ENCODE measurements at regions not wholly inside any gene's neighbourhood (a gene's known extent, or its start where the extent isn't known, plus 50 kb on each side); places are given as distances from the start of the nearest gene placed in this dataset.

DNA sequence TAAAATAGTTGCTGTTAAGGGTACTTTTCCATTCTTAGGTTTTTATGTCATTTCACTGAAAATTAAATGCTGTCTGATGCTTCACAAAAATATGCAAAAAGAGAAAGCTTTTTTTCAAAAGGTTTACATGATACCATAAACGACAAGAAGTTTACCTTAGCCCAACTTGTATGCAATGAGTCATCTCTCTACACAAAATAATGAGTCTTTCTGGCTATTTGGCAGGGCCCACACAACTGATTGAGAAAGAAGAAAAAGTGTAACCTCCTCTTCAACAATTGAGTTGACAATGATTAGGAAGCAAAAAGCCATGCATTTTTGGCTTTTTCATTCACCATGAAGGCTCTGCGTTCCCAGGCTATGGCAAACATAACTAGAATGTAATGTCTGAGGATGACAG is 165.4 kb upstream of the CPNE8 start:
- in situ Hi-C loops (cut with HindIII; ENCODE audit: low pct_unique_long_range_greater_than_20kb, low sequenced_read_pairs), result no loop called here
- DNase-seq (ENCODE audit: low read depth), result no peak

DNA sequence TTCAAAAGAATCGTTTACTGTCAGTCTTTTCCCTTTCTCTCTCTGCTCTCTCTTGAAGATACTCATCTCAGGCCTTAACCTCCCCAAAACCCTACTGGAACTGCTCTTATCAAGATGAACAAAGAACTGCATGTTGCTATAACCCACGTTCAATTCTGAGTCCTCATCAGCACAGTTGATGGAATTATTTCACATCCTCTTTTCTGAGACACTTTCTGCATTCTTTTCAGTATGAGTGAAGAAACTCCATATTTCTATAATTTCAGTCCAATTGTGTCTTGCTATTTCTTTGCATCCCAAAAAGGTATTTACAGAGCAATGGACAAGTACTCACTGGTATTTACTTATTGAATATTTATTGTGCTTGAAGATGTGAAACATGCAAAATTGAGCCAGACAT is 160.1 kb upstream of the CPNE8 start:
- DNase-seq (ENCODE audit: low read depth), result no peak
- in situ Hi-C loops (cut with HindIII; ENCODE audit: low pct_unique_long_range_greater_than_20kb, low sequenced_read_pairs), result no loop called here

DNA sequence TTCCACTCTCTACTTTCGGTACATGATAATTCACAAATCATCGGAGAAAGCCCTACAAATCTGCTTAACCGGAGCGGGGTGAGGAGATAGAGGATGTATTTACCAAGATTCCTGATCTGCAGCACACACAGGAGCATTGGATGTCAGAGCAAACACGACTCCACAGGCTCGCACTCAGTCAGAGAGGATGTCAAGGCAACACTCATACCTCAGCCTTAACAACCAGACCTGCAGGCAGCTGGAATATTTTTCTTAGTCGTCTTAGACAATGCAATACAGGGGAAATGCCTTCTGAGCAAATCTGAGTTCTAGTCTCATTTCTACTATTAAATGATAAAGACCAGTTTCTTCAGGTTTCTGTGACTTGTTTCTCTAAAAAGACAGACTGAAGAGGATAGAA is 159.3 kb upstream of the CPNE8 start:
- DNase-seq (ENCODE audit: low read depth), result no peak
- in situ Hi-C loops (cut with HindIII; ENCODE audit: low pct_unique_long_range_greater_than_20kb, low sequenced_read_pairs), result no loop called here

DNA sequence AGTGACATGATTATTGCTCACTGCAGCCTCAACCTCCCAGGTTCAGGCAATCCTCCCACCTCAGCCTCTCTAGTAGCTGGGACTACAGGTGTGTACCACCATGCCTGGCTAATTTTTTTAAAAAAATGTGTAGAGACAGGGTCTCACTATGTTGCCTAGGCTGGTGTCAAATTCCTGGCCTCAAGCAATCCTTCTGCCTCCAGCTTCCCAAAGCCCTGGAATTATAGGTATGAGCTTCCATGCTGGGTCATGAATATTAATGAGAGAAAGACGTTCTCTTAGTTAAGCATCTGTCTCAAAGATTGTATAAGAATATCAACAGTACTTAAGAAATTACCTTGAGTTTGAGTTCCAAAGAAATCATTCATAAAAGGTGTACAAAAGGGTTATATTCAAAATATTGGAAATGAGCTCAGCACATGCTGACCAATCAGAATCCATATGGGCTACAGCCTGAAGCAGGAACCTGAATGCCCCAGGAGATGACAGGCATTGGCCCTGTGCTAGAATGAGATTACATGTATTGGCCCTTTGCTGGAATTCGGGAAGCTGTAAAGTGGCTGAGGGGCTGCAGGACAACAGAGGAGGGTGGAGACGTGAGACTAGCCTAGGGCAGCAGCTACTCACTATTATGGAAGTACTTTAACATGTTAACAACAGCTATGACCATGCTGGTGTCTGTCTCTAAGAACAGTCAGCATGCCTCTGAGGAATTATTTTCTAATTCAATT is 157.0 kb upstream of the CPNE8 start:
- in situ Hi-C loops (cut with HindIII; ENCODE audit: low pct_unique_long_range_greater_than_20kb, low sequenced_read_pairs), result no loop called here
- no peak for DNase-seq (ENCODE audit: low read depth)

DNA sequence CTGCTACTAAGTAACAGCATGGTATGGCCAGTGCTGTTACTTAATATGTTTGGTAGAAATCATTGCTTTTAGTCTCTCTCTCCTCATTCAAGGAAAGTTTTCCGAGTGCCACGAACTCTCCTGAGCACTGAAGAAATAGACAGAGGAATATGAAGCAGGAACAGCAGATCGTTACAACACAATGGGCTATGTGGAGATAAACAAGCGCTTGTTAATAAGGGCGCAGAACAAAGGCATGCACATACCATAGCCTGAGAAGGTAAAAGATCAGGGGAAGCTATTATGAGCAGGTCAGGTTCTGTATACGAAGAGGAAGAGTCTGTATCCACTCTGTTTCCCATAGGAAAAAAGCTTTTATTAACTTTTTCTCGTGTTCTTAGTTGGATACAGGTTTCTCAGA is 156.2 kb upstream of the CPNE8 start:
- DNase-seq (ENCODE audit: low read depth), result no peak
- in situ Hi-C loops (cut with HindIII; ENCODE audit: low pct_unique_long_range_greater_than_20kb, low sequenced_read_pairs), result no loop called here

DNA sequence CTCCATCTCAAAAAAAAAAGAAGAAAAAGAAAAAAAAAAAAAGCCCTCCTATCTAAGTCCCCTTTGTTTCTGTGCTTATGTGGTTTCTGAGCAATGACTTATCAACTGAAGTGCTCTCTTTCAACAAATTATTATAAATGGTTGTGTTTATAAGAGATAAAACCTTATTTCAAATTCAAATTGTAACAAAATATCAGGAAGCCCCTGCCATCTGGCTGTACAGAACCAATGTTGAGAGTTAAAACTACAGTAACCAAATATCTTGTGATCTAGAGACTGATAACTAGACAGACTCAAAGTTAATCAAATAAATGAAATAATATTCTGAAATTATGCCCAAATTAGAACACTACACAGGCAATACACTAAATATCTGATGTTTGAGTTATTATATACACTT is 143.0 kb upstream of the CPNE8 start:
- in situ Hi-C loops (cut with HindIII; ENCODE audit: low pct_unique_long_range_greater_than_20kb, low sequenced_read_pairs), result no loop called here
- no peak for DNase-seq (ENCODE audit: low read depth)

DNA sequence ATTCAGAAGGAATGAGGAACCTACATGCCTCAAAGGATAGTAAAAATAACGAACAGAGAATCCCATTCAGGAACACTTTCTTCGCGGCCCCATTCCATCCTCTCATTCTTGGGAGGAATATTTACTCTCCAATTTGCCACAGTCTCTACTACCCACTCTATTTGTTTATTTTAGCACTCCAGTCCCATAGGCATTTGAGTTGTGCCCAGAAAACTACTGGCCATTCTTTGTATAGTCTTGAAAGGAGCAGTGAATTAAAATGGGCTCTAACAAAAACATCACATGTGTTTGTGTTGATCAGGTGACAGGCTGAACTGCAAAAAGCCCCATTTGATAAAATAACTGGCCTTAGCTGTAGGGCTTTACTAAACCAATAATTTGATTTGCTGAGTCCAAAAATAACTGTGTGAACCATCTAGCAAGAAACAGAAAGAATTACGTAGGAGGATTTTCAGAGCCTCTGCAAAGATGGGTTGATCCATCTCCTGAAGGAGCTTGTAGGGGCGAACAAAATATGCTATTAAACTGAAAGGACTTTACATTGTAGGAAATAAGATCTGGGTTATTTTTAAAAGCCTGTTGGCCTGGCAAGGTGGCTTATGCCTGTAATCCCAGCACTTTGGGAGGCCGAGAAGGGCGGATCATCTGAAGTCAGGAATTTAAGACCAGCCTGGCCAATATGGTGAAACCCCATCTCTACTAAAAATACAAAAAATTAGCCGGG is 142.3 kb upstream of the CPNE8 start:
- DNase-seq (ENCODE audit: low read depth), result no peak
- in situ Hi-C loops (cut with HindIII; ENCODE audit: low pct_unique_long_range_greater_than_20kb, low sequenced_read_pairs), result no loop called here

DNA sequence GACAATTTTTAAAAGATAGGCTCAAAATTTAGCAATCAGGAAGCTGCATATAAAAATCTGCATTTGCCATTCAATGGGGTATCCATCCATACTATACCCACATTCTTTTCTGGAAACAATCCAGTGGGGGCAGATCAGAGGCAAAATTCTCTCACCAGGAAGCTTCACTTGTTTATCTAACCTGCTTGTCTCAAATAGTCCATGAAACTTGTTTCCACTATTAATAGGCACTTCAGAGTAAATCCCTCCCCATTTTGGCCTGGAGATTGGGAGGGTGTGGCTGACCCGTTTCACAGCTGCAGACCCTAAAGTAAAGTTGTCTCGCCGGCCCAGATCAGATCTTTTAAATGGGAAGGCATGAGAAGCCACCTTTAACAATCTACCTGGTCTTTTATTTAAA is 139.4 kb upstream of the CPNE8 start:
- in situ Hi-C loops (cut with HindIII; ENCODE audit: low pct_unique_long_range_greater_than_20kb, low sequenced_read_pairs), result no loop called here

DNA sequence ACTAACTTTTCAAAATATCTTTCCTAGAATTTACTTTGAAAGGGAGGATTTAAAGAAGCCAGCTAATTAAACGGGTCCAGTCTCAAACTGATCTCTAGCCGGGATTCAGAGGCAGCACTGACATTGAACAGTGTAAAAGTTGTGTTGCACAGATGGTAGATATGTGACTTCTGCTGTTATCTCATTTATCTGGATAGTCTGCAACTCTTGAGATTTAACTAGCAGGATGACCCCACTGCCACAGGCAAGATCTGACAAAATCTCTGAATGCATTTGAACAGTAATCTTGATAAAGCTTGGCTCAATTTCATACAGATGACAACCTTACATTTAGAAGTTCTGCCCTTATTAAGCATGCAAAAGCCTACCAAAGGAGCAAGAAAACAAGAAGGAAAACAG is 138.0 kb upstream of the CPNE8 start:
- in situ Hi-C loops (cut with HindIII; ENCODE audit: low pct_unique_long_range_greater_than_20kb, low sequenced_read_pairs), result no loop called here
- DNase-seq (ENCODE audit: low read depth), result no peak

More for the DNA sequence above, 139.4 kb upstream of the CPNE8 start:
- no peak for DNase-seq (ENCODE audit: low read depth)

DNA sequence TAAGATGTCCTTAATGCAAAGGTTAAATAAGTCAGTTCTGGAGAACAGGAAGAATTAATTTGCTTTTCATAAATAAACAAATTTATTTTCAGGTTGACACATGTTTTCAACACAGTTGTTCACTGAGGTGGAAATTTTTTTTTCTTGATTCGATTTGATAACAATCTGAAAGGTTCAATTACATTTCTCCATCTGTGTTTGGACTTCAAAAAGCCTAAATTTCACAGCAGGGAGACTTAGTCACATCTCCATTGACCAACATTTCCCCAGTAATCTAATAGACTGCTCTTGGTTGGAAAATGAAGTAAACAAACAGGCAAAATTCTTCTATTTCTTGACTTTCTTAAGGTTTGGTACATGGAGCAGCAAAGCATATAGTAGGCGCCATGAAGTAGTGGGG is 134.9 kb upstream of the CPNE8 start:
- no peak for DNase-seq (ENCODE audit: low read depth)
- in situ Hi-C loops (cut with HindIII; ENCODE audit: low pct_unique_long_range_greater_than_20kb, low sequenced_read_pairs), result no loop called here

DNA sequence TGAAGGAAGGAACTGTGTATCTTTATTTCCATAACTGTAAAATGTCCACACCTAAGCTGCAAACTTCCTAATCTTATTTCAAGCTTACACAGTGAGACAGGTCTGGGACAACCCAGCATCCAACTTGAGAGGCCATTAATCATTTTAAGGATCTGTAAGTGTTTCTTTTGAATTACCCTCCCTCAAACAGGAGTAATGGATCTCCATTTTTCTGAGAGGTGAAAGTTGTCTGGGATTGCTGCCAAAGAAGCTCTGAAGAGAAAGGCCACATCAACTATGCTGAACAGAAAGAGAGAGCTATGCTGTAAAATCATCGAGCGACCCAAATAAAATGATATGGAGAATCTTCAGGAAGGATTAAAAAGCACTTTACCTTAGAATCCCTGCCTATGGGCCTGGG is 131.7 kb upstream of the CPNE8 start:
- DNase-seq (ENCODE audit: low read depth), result no peak
- in situ Hi-C loops (cut with HindIII; ENCODE audit: low pct_unique_long_range_greater_than_20kb, low sequenced_read_pairs), result no loop called here

DNA sequence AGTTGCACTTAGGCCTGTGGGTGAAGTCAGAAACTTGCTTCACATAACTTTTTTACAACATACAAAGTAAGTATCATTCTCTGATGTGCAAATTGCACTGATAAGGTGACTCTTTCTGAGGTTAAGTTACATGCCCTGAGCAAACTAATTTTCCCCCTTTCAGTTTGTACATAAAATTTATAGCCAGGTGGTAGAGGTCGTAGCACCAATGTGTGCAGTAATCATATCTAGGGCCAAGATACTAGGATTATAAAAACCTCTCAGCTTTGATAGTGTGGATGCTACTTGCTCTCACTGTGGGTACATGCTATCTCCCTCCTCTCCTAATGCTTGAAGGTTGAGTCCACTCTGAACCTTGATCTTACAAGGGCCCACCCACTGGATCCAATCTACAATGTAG is 130.7 kb upstream of the CPNE8 start:
- no peak for DNase-seq (ENCODE audit: low read depth)
- in situ Hi-C loops (cut with HindIII; ENCODE audit: low pct_unique_long_range_greater_than_20kb, low sequenced_read_pairs), result no loop called here

DNA sequence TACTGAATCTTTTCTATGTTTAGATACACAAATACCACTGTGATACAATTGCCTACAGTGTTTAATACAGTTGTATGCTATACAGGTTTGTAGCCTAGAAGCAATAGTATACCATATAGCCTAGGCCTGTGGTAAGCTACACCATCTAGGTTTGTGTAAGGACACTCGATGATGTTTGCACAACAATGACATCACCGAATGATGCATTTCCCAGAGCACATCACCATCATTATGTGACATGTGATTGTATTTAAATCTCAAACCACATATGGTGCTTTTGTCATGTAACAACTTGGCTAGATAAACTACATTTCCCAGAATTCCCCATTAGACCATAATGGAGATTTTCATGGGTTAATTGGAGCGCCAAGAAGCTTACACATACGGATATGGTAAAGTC is 128.4 kb upstream of the CPNE8 start:
- in situ Hi-C loops (cut with HindIII; ENCODE audit: low pct_unique_long_range_greater_than_20kb, low sequenced_read_pairs), result no loop called here
- no peak for DNase-seq (ENCODE audit: low read depth)

DNA sequence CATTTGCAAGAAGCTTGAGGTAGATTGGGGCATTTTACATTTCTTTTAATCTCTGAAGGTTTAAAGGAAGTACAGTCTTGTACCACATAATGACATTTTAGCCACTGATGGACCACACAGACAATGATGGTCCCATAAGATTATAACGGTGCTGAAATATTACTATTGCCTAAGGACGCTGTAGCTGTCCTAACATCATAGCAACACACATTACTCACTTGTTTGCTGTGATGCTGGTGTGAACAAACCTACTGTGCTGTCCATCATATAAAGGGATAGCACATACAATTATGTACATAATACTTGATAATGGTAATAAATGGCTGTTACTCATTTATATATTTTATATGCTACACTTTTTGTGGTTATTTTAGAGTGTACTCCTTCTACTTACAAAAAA is 127.1 kb upstream of the CPNE8 start:
- no peak for DNase-seq (ENCODE audit: low read depth)
- in situ Hi-C loops (cut with HindIII; ENCODE audit: low pct_unique_long_range_greater_than_20kb, low sequenced_read_pairs), result no loop called here

DNA sequence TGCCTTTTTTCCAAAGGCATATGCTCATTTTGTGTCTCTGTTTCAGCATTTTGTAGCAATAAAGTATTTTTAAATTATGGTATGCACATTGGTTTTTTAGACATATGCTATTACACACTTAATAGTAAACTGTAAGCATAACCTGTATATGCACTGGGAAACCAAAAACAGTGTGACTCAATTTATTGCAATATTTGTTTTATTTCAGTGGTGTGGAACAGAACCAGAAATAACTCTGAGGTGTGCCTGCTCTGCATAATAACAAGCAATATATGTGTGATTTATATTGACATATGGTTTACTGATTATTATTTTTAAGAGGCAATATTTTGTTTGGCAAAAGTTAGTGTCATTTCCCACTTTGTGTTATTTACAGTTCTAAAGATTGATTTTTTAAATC is 126.6 kb upstream of the CPNE8 start:
- in situ Hi-C loops (cut with HindIII; ENCODE audit: low pct_unique_long_range_greater_than_20kb, low sequenced_read_pairs), result no loop called here
- no peak for DNase-seq (ENCODE audit: low read depth)

DNA sequence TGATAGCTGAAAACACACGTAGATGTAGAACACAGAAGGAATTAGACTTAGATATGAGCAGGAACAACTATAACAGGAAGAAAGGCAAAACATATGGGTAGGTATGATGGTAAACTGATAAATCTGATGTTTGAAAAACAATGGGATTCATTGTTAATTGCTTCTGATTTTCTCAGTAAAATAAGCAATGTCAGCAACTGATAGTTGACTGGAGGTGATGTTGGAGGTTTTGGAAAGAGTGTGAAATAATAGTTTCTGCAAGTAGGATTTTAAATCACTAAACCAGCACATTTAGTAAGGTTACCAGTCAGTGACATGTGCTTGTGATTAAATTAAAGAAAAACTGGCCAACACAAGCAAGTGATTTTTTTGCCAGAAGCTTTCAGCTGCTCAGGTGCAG is 123.0 kb upstream of the CPNE8 start:
- in situ Hi-C loops (cut with HindIII; ENCODE audit: low pct_unique_long_range_greater_than_20kb, low sequenced_read_pairs), result no loop called here
- no peak for DNase-seq (ENCODE audit: low read depth)

DNA sequence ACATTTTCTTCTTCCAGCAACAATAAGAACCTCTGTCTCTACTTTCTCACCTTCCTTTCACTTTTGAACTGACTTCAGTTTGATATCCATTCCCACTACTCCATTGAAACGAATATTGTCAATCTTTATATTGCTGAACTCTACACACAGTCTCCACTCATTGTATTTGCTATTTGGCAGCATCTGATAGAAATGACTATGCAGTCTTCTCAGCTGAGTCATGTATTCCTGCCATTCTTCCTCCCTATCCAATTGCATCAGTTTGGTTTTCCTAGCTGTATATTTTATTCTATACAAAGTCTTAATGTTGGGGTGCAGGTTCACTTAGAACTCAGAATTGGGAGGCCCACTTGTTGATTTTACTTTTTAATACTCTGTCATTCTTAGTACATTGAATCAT is 107.5 kb upstream of the CPNE8 start:
- DNase-seq (ENCODE audit: low read depth), result no peak

DNA sequence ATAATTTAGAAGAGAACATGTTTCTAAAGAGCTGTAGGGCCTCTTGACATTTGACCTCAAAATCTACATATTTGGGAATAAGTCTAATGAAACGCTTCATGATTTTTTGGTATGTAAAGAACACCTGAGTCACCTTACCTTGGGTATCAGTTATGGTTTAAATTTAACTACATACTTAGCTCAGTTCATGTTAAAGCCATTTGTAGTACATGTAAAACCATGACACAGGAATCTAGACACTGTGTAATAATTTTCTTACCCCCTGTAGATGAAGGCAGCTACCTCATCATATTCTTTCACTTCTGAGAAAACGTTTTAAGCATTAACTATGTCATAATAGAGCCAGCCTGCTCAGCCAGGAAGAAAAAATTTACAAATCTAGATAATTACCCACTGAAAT is 105.8 kb upstream of the CPNE8 start:
- in situ Hi-C loops (cut with HindIII; ENCODE audit: low pct_unique_long_range_greater_than_20kb, low sequenced_read_pairs), result no loop called here
- no peak for DNase-seq (ENCODE audit: low read depth)

More for the DNA sequence above, 107.5 kb upstream of the CPNE8 start:
- in situ Hi-C loops (cut with HindIII; ENCODE audit: low pct_unique_long_range_greater_than_20kb, low sequenced_read_pairs), result no loop called here

DNA sequence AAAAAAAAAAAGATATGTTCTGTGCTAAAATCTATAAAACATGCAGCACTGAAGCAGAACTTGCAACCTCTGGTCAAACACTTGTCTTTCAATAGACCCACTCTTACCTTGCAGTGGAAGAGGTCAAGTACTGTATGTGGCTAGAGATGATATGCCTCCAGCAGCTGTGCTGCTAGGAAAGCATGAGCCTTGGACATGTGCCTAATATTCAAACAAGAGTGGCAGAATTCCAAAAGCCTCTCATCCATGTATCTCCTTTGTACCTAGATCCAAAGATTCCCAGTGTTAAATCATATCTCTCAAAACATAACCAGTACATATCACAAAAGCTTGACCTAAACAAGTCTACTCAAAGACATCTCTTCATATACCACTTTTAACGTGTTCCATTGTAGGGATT is 105.0 kb upstream of the CPNE8 start:
- in situ Hi-C loops (cut with HindIII; ENCODE audit: low pct_unique_long_range_greater_than_20kb, low sequenced_read_pairs), result no loop called here
- DNase-seq (ENCODE audit: low read depth), result no peak

DNA sequence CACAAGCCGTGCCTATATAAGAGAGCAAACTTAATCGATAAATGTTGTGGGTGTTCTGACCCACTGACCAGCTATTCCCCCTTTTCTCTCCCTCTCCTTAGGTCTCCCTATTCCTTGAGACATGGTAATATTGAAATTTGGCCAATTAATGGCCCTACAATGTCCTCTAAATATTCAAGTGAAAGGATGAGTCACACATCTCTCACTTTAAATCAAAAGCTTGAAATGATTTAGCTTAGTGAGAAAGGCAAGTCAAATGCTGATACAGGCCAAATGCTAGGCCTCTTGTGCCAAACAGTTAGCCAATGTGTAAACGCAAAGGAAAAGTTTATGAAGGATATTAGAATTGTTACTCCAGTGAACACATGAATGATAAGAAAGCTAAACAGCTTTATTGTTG is 102.2 kb upstream of the CPNE8 start:
- no peak for DNase-seq (ENCODE audit: low read depth)
- in situ Hi-C loops (cut with HindIII; ENCODE audit: low pct_unique_long_range_greater_than_20kb, low sequenced_read_pairs), result no loop called here

Measured in Caki2 (cell line).